NCI-H1436 (cell line): ENCODE measurements at regions not wholly inside any gene's neighbourhood (a gene's known extent, or its start where the extent isn't known, plus 50 kb on each side); places are given as distances from the start of the nearest gene placed in this dataset.

Source experiments
- DNase-seq: peaks from one replicate; lab custom pipeline; 2025; lab: John Stamatoyannopoulos, UW

- no peak for DNase-seq
Observed at GRCh38 chr15:36265422-36265821, 314.0 kb upstream of the CDIN1 start.

GRCh38 chr15:36271048-36271447 is 308.4 kb upstream of the CDIN1 start:
- DNase-seq = no peak

- DNase-seq = no peak
Observed at GRCh38 chr15:36275656-36276055, 303.8 kb upstream of the CDIN1 start.

GRCh38 chr15:36278219-36278618 is 301.2 kb upstream of the CDIN1 start:
- DNase-seq = no peak

GRCh38 chr15:36282821-36283220 is 296.6 kb upstream of the CDIN1 start:
- no peak for DNase-seq

GRCh38 chr15:36284911-36285310 is 294.5 kb upstream of the CDIN1 start:
- no peak for DNase-seq

GRCh38 chr15:36291501-36291900 is 287.9 kb upstream of the CDIN1 start:
- no peak for DNase-seq

GRCh38 chr15:36294359-36294758 is 285.1 kb upstream of the CDIN1 start:
- no peak for DNase-seq

- DNase-seq = no peak
Observed at GRCh38 chr15:36301947-36302346, 277.5 kb upstream of the CDIN1 start.

GRCh38 chr15:36313021-36313420 is 266.4 kb upstream of the CDIN1 start:
- DNase-seq = no peak

- DNase-seq = no peak
Observed at GRCh38 chr15:36313736-36314280, 265.6 kb upstream of the CDIN1 start.

- DNase-seq = no peak
Observed at GRCh38 chr15:36315649-36316048, 263.8 kb upstream of the CDIN1 start.

- no peak for DNase-seq
Observed at GRCh38 chr15:36323615-36324014, 255.8 kb upstream of the CDIN1 start.

- DNase-seq = no peak
Observed at GRCh38 chr15:36325206-36325605, 254.2 kb upstream of the CDIN1 start.

- DNase-seq = no peak
Observed at GRCh38 chr15:36329592-36329991, 249.8 kb upstream of the CDIN1 start.

- no peak for DNase-seq
Observed at GRCh38 chr15:36330598-36330997, 248.8 kb upstream of the CDIN1 start.

GRCh38 chr15:36331531-36332275 is 247.7 kb upstream of the CDIN1 start:
- no peak for DNase-seq

- no peak for DNase-seq
Observed at GRCh38 chr15:36332301-36332700, 247.1 kb upstream of the CDIN1 start.

GRCh38 chr15:36332896-36333295 is 246.5 kb upstream of the CDIN1 start:
- DNase-seq = no peak

GRCh38 chr15:36334059-36334458 is 245.4 kb upstream of the CDIN1 start:
- no peak for DNase-seq

GRCh38 chr15:36335224-36335623 is 244.2 kb upstream of the CDIN1 start:
- no peak for DNase-seq

- no peak for DNase-seq
Observed at GRCh38 chr15:36335659-36336058, 243.8 kb upstream of the CDIN1 start.

GRCh38 chr15:36344887-36345286 is 234.5 kb upstream of the CDIN1 start:
- no peak for DNase-seq

GRCh38 chr15:36347272-36347858 is 232.1 kb upstream of the CDIN1 start:
- no peak for DNase-seq
